ENCODE measurements at regions not wholly inside any gene's neighbourhood (a gene's known extent, or its start where the extent isn't known, plus 50 kb on each side); places are given as distances from the start of the nearest gene placed in this dataset.
A peak's percentile ranks its signal among the peaks of the same experiment; 100 is the strongest.

- DNase-seq, result peak; percentile 93
Observed at GRCh38 chr4:27272217-27272616, 411.6 kb downstream of the STIM2 start.

GRCh38 chr4:27276307-27277073 lies 415.8 kb downstream of the STIM2 start:
- DNase-seq, result peak; percentile 95

- peak; percentile 69 for DNase-seq
Observed at GRCh38 chr4:27278615-27279375, 418.2 kb downstream of the STIM2 start.

GRCh38 chr4:27288496-27288895 lies 427.9 kb downstream of the STIM2 start:
- DNase-seq, result no peak

- no peak for DNase-seq
Observed at GRCh38 chr4:27289704-27290103, 429.1 kb downstream of the STIM2 start.

GRCh38 chr4:27293831-27294230 lies 433.2 kb downstream of the STIM2 start:
- DNase-seq, result no peak

- DNase-seq, result peak; percentile 12
Observed at GRCh38 chr4:27304751-27305150, 444.1 kb downstream of the STIM2 start.

GRCh38 chr4:27305246-27305645 lies 444.6 kb downstream of the STIM2 start:
- DNase-seq, result no peak

GRCh38 chr4:27308379-27308778 lies 447.7 kb downstream of the STIM2 start:
- no peak for DNase-seq

GRCh38 chr4:27315625-27316024 lies 455.0 kb downstream of the STIM2 start:
- DNase-seq, result no peak

GRCh38 chr4:27316176-27316575 lies 455.5 kb downstream of the STIM2 start:
- no peak for DNase-seq

GRCh38 chr4:27318740-27319139 lies 458.1 kb downstream of the STIM2 start:
- peak; percentile 6 for DNase-seq

GRCh38 chr4:27326991-27327390 lies 466.4 kb downstream of the STIM2 start:
- DNase-seq, result peak; percentile 35

GRCh38 chr4:27327421-27328181 lies 467.0 kb downstream of the STIM2 start:
- no peak for DNase-seq

GRCh38 chr4:27338530-27338929 lies 477.9 kb downstream of the STIM2 start:
- no peak for DNase-seq

- no peak for DNase-seq
Observed at GRCh38 chr4:27343411-27343810, 482.8 kb downstream of the STIM2 start.

GRCh38 chr4:27350161-27350560 lies 489.5 kb downstream of the STIM2 start:
- no peak for DNase-seq

- peak; percentile 40 for DNase-seq
Observed at GRCh38 chr4:27357283-27357682, 496.6 kb downstream of the STIM2 start.

GRCh38 chr4:27358269-27358668 lies 497.6 kb downstream of the STIM2 start:
- DNase-seq, result no peak

GRCh38 chr4:27360131-27360530 lies 499.5 kb downstream of the STIM2 start:
- DNase-seq, result peak; percentile 20

- DNase-seq, result peak; percentile 16
Observed at GRCh38 chr4:27360790-27361267, 500.2 kb downstream of the STIM2 start.

GRCh38 chr4:27364509-27364908 lies 503.9 kb downstream of the STIM2 start:
- DNase-seq, result no peak

GRCh38 chr4:27366104-27366823 lies 505.6 kb downstream of the STIM2 start:
- DNase-seq, result no peak

Measured in NCI-H69 (cell line).